Keratinocyte (primary cell): ENCODE measurements at regions not wholly inside any gene's neighbourhood (a gene's known extent, or its start where the extent isn't known, plus 50 kb on each side); places are given as distances from the start of the nearest gene placed in this dataset.

ENCODE experiments used
- DNase-seq: peaks from one replicate; pipeline ENCODE4 v3.0.0-alpha.2; 2011; ENCODE audit warnings: low read depth, missing footprints, low spot score
- FAIRE-seq: peaks from 2 replicates; lab custom pipeline; 2011; peaks lifted over from hg19 to GRCh38; lab: Jason Lieb, UNC
- H2AFZ ChIP-seq: 2 replicates; pipeline ENCODE4 v1.6.0; 2012; ENCODE audit warnings: low read length, control low read depth, inconsistent platforms; ENCODE audit not compliant: control insufficient read depth
- H3K27ac ChIP-seq: 2 replicates; pipeline ENCODE4 v1.5.1; 2011; ENCODE audit warnings: low read length; ENCODE audit not compliant: control insufficient read depth, insufficient read depth
- H3K27me3 ChIP-seq: 3 replicates; pipeline ENCODE4 v1.6.0; 2011; ENCODE audit warnings: low read length; ENCODE audit not compliant: control insufficient read depth, insufficient read depth; ENCODE audit errors: extremely low read depth
- H3K36me3 ChIP-seq, 2 experiments: 2 replicates in 1 of 2; 3 replicates in 1 of 2; pipeline ENCODE4 v1.5.1; 2011; ENCODE audit warnings: low read length in 2 of 2, mild to moderate bottlenecking in 1 of 2; ENCODE audit not compliant: control insufficient read depth in 2 of 2, insufficient read depth in 2 of 2; ENCODE audit errors: extremely low read depth in 1 of 2
- H3K4me1 ChIP-seq: 3 replicates; pipeline ENCODE4 v1.5.1; 2011; ENCODE audit warnings: low read length; ENCODE audit not compliant: control insufficient read depth, insufficient read depth; ENCODE audit errors: extremely low read depth
- H3K4me2 ChIP-seq: 3 replicates; pipeline ENCODE4 v1.6.0; 2011; ENCODE audit warnings: low read depth, low read length; ENCODE audit not compliant: control insufficient read depth, insufficient read depth; ENCODE audit errors: extremely low read depth
- H3K4me3 ChIP-seq, 3 experiments: fragments of 200-600 bp in 1 of 3; sonication (generic) in 1 of 3; 2 replicates in 2 of 3; 3 replicates in 1 of 3; pipeline ENCODE4 v1.5.1; 2011 to 2016; ENCODE audit warnings: low read length in 3 of 3, mild to moderate bottlenecking in 3 of 3, control low read depth in 2 of 3, inconsistent platforms in 1 of 3, low read depth in 1 of 3, mixed read lengths in 1 of 3, mixed run types in 1 of 3, moderate library complexity in 1 of 3; ENCODE audit not compliant: control insufficient read depth in 2 of 3, insufficient read depth in 2 of 3; ENCODE audit errors: extremely low read depth in 1 of 3
- H3K79me2 ChIP-seq: 2 replicates; pipeline ENCODE4 v1.6.0; 2012; ENCODE audit warnings: low read length; ENCODE audit not compliant: control insufficient read depth, insufficient read depth
- H3K9ac ChIP-seq: 3 replicates; pipeline ENCODE4 v1.6.0; 2011; ENCODE audit warnings: low read length; ENCODE audit not compliant: control insufficient read depth, insufficient read depth; ENCODE audit errors: extremely low read depth
- H3K9me1 ChIP-seq: 3 replicates; pipeline ENCODE4 v1.6.0; 2011; ENCODE audit warnings: low read length; ENCODE audit not compliant: control insufficient read depth, insufficient read depth; ENCODE audit errors: extremely low read depth
- H3K9me3 ChIP-seq: 2 replicates; pipeline ENCODE4 v1.5.1; 2012; ENCODE audit warnings: low read depth, low read length; ENCODE audit not compliant: control insufficient read depth
- H4K20me1 ChIP-seq: 3 replicates; pipeline ENCODE4 v1.6.0; 2011; ENCODE audit warnings: low read length; ENCODE audit not compliant: control insufficient read depth, insufficient read depth; ENCODE audit errors: extremely low read depth
- CTCF ChIP-seq, 3 experiments: IDR thresholded peaks in 1 of 3; conservative IDR thresholded peaks in 1 of 3; optimal IDR thresholded peaks in 1 of 3; 2 replicates in 2 of 3; 3 replicates in 1 of 3; pipeline versions ENCODE3 to v1.5.1; 2011; ENCODE audit warnings: low read length in 3 of 3, mild to moderate bottlenecking in 3 of 3, moderate library complexity in 2 of 3, control low read depth in 1 of 3, inconsistent platforms in 1 of 3; ENCODE audit not compliant: insufficient read depth in 2 of 3; ENCODE audit errors: extremely low read depth in 1 of 3
- EZH2 ChIP-seq: IDR thresholded peaks from one replicate; pipeline ENCODE4 v1.6.1; 2012; ENCODE audit warnings: inconsistent platforms, mild to moderate bottlenecking, low read length, moderate library complexity
- dilution Hi-C: fragments of 300-500 bp; cut with MboI; formaldehyde crosslinking; loops from one replicate; pipeline ENCODE4 v1.7.0; 2020; ENCODE audit warnings: low sequenced_read_pairs; ENCODE audit not compliant: extremely low pct_ligation_motif_present

DNA sequence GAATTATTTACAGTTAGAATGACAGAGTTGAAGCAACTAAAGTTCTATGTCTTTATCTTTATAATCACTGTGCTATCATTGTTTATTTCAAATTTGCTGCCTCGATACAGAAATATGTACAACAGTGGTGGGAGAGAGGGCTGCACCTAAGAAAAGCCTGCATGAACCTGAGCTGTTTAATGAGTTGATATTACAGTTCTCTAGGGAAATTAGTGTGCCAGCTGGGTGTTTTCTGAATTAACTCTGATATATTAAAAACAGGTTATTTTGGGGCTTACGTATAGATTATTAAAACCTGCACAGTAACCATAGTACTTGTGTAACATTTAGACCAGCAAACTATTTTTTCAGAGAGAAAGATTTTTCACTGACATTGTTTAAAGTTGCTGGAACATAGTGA lies 750.5 kb upstream of the DDX18 start:
- no peaks in the 10 kb centered on the region for H3K27me3 ChIP-seq
- no peaks in the 10 kb centered on the region for H3K79me2 ChIP-seq
- no peaks in the 10 kb centered on the region for H3K36me3 ChIP-seq
- H3K9me3 ChIP-seq: no peaks in the 10 kb centered on the region
- DNase-seq (no peak), FAIRE-seq (no peak)
- H3K4me1 ChIP-seq: no peaks in the 10 kb centered on the region
- H2AFZ ChIP-seq: no peak overlapping the region
- no peaks in the 10 kb centered on the region for H4K20me1 ChIP-seq
- TF ChIP-seq EZH2 (no peak), CTCF (optimal IDR thresholded peaks at IDR 0.05 in 1 of 3, IDR thresholded peaks at IDR 0.05 in 1 of 3, conservative IDR thresholded peaks at IDR 0.05 in 1 of 3; ENCODE audit: extremely low read depth in 1 of 3, insufficient read depth in 2 of 3, low read length in 3 of 3) (no peak)
- H3K9me1 ChIP-seq: no peaks in the 10 kb centered on the region
- H3K9ac ChIP-seq: no peak overlapping the region
- H3K27ac ChIP-seq: no peak overlapping the region
- dilution Hi-C loops: no loop called here
- H3K4me2 ChIP-seq: no peak overlapping the region
- H3K4me3 ChIP-seq: no peak overlapping the region

DNA sequence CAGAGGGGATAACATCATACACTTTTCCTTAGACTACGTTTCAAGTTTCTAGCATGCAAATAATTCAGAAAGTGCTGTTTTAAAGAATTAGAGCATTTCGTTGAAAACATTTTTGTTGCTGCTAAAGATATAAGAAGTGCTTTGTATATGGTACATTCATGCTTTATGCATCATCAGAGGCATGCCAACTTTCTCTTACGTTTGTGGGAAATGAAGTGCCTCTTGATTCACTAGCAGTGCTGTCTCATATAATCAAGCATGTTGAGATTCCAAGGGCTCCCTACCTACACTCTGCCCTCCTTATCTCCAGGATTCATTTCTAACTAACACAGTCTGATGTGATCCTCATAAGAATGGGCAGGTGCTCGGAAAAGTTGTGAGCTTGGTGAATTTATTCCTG lies 748.6 kb upstream of the DDX18 start:
- no peaks in the 10 kb centered on the region for H3K36me3 ChIP-seq
- H3K27ac ChIP-seq: no peak overlapping the region
- TF ChIP-seq EZH2: no peak
- TF ChIP-seq CTCF (optimal IDR thresholded peaks at IDR 0.05 in 1 of 3, IDR thresholded peaks at IDR 0.05 in 1 of 3, conservative IDR thresholded peaks at IDR 0.05 in 1 of 3; ENCODE audit: extremely low read depth in 1 of 3, insufficient read depth in 2 of 3, low read length in 3 of 3): no peak

More for the DNA sequence above, 748.6 kb upstream of the DDX18 start:
- no peak overlapping the region for H3K9ac ChIP-seq
- H3K4me3 ChIP-seq: no peak overlapping the region
- no peaks in the 10 kb centered on the region for H3K9me1 ChIP-seq
- dilution Hi-C loops: no loop called here
- no peaks in the 10 kb centered on the region for H3K27me3 ChIP-seq
- no peaks in the 10 kb centered on the region for H3K79me2 ChIP-seq
- DNase-seq (no peak), FAIRE-seq (no peak)
- H4K20me1 ChIP-seq: no peaks in the 10 kb centered on the region
- no peak overlapping the region for H3K4me2 ChIP-seq
- H3K9me3 ChIP-seq: no peaks in the 10 kb centered on the region
- H2AFZ ChIP-seq: no peak overlapping the region
- H3K4me1 ChIP-seq: no peaks in the 10 kb centered on the region
